HEK293 (cell line): ENCODE measurements at regions not wholly inside any gene's neighbourhood (a gene's known extent, or its start where the extent isn't known, plus 50 kb on each side); places are given as distances from the start of the nearest gene placed in this dataset.

Experiments
- CTCF ChIP-seq: fragments of 450-650 bp; formaldehyde crosslinking; IDR thresholded peaks from 2 replicates; pipeline ENCODE4 v1.5.1; 2016; ENCODE audit warnings: missing biosample characterization, missing genetic modification characterization
- KLF9 ChIP-seq: fragments of 450-650 bp; formaldehyde crosslinking; IDR thresholded peaks from 2 replicates; pipeline ENCODE4 v1.5.1; 2016; ENCODE audit warnings: missing biosample characterization, missing genetic modification characterization, low read depth
- ZNF426 ChIP-seq: fragments of 450-650 bp; formaldehyde crosslinking; IDR thresholded peaks from 2 replicates; pipeline ENCODE4 v1.5.1; 2017; ENCODE audit warnings: missing biosample characterization, missing genetic modification characterization, mild to moderate bottlenecking, inconsistent platforms, moderate library complexity
- ZNF488 ChIP-seq: fragments of 450-650 bp; formaldehyde crosslinking; IDR thresholded peaks from 2 replicates; pipeline ENCODE4 v1.5.1; 2016; ENCODE audit warnings: missing biosample characterization, missing genetic modification characterization
- ZNF785 ChIP-seq: fragments of 450-650 bp; formaldehyde crosslinking; IDR thresholded peaks from 2 replicates; pipeline ENCODE4 v1.5.1; 2016; ENCODE audit warnings: missing biosample characterization, missing genetic modification characterization
- TF ChIP-seq, protein P1 (sequence below): fragments of 450-650 bp; IDR thresholded peaks from 2 replicates; pipeline ENCODE4 v1.5.1; 2018; ENCODE audit warnings: missing biosample characterization, mild to moderate bottlenecking, missing genetic modification characterization

GRCh38 chr11:37984991-37985390 lies 1387.0 kb upstream of the RAG2 start:
- TF ChIP-seq CTCF (tag by site-specific recombination) (no peak), KLF9 (tag by site-specific recombination) (no peak), ZNF785 (tag by site-specific recombination) (no peak), ZNF426 (tag by site-specific recombination) (no peak), ZNF488 (tag by site-specific recombination) (no peak)
- TF ChIP-seq, protein P1, sequence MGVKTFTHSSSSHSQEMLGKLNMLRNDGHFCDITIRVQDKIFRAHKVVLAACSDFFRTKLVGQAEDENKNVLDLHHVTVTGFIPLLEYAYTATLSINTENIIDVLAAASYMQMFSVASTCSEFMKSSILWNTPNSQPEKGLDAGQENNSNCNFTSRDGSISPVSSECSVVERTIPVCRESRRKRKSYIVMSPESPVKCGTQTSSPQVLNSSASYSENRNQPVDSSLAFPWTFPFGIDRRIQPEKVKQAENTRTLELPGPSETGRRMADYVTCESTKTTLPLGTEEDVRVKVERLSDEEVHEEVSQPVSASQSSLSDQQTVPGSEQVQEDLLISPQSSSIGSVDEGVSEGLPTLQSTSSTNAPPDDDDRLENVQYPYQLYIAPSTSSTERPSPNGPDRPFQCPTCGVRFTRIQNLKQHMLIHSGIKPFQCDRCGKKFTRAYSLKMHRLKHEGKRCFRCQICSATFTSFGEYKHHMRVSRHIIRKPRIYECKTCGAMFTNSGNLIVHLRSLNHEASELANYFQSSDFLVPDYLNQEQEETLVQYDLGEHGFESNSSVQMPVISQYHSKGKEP (tag by site-specific recombination), result no peak
